Fibroblast of pulmonary artery (primary cell): ENCODE measurements at regions not wholly inside any gene's neighbourhood (a gene's known extent, or its start where the extent isn't known, plus 50 kb on each side); places are given as distances from the start of the nearest gene placed in this dataset.
"Not testable (repeated sequence)": the region's sequence is repeated elsewhere in the genome, so short reads cannot be mapped to it uniquely, and the experiment has no call there.

ENCODE experiments used
- DNase-seq: peaks from one replicate; pipeline ENCODE4 v3.0.0-alpha.2; 2010; ENCODE audit warnings: low read depth
- H3K4me3 ChIP-seq: replicated peaks from 2 replicates; pipeline ENCODE4 v1.5.1; 2011; ENCODE audit warnings: low read depth, mild to moderate bottlenecking, control low read depth, low read length, moderate library complexity
- CTCF ChIP-seq: IDR thresholded peaks from 2 replicates; pipeline ENCODE4 v1.5.1; 2011; ENCODE audit warnings: mild to moderate bottlenecking, control low read depth, low read length, inconsistent platforms; ENCODE audit errors: missing control alignments

- peak; percentile 84 for DNase-seq
- peak overlapping the region; percentile 13 for H3K4me3 ChIP-seq
- TF ChIP-seq CTCF, result no peak
These were observed 102.8 kb upstream of the ZNF438 start for GRCh38 chr10:31134311-31134952.

GRCh38 chr10:31135171-31135570, 103.5 kb upstream of the ZNF438 start:
- no peak for TF ChIP-seq CTCF
- no peak for DNase-seq
- no peak overlapping the region for H3K4me3 ChIP-seq

GRCh38 chr10:31135791-31136190, 104.1 kb upstream of the ZNF438 start:
- not testable (repeated sequence) for H3K4me3 ChIP-seq, DNase-seq

- H3K4me3 ChIP-seq, result no peak overlapping the region
- no peak for TF ChIP-seq CTCF
- no peak for DNase-seq
These were observed 104.7 kb upstream of the ZNF438 start for GRCh38 chr10:31136386-31136785.

GRCh38 chr10:31136930-31137885, 105.5 kb upstream of the ZNF438 start:
- H3K4me3 ChIP-seq, result no peak overlapping the region
- DNase-seq, result peak; percentile 25
- TF ChIP-seq CTCF, result no peak

- no peak for TF ChIP-seq CTCF
- peak; percentile 26 for DNase-seq
- no peak overlapping the region for H3K4me3 ChIP-seq
These were observed 106.4 kb upstream of the ZNF438 start for GRCh38 chr10:31138026-31138553.

- no peak overlapping the region for H3K4me3 ChIP-seq
- DNase-seq, result no peak
- TF ChIP-seq CTCF, result no peak
These were observed 107.8 kb upstream of the ZNF438 start for GRCh38 chr10:31139497-31139896.
